ENCODE measurements at regions not wholly inside any gene's neighbourhood (a gene's known extent, or its start where the extent isn't known, plus 50 kb on each side); places are given as distances from the start of the nearest gene placed in this dataset.

DNA sequence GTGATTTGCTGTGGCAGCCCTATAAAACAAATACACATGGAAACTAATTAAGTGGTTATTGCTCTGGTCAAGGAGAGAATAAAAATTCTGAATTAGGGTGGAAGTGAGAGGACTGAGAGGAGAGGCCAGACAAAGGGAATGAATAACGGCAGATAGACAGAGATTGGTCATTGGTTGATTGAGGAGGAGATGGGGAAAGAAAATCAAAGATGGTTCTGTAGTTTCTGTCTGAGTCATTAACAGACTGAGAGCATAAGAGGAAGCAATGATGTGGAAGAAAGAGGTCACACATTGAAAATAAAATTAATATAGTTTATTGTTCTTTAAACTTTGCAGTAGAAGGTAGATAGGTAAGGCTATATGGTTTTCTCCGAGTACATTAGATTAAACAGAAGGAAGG is 469.8 kb downstream of the ACTL7B start:
- Mint-ChIP-seq H3K4me3 (no peak overlapping the region), H3K27ac (no peak overlapping the region), H3K4me1 (ENCODE audit: low read depth) (peaks cover 5% of the 10 kb centered on the region), H3K9me3 (peaks cover 5% of the 10 kb centered on the region), H3K36me3 (ENCODE audit: low read depth) (no peaks in the 10 kb centered on the region), H3K27me3 (ENCODE audit: low read depth) (no peaks in the 10 kb centered on the region)

DNA sequence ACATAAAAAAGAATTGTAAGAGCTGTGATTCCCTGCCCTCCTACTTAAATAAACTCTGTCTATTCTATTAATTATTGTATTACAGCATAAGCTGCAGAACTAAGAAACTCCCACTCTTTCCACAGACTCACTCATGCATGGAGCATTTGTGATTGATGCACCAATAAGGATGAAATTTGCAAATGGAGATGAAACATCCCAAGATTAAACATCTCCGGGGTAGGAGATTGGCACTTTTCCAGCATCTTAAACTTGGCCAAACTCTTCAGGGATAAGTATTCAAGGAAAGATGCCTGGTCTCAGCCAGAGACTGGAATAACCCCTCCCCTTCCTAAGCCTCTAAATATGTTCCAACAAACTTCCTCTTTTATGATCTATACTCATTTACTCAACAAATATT is 472.0 kb downstream of the ACTL7B start:
- H3K9me3 Mint-ChIP-seq: peaks cover 11% of the 10 kb centered on the region
- H3K36me3 Mint-ChIP-seq (ENCODE audit: low read depth): no peaks in the 10 kb centered on the region
- H3K4me3 Mint-ChIP-seq: no peak overlapping the region
- no peaks in the 10 kb centered on the region for H3K27me3 Mint-ChIP-seq (ENCODE audit: low read depth)
- H3K4me1 Mint-ChIP-seq (ENCODE audit: low read depth): peaks cover 1% of the 10 kb centered on the region
- no peak overlapping the region for H3K27ac Mint-ChIP-seq

DNA sequence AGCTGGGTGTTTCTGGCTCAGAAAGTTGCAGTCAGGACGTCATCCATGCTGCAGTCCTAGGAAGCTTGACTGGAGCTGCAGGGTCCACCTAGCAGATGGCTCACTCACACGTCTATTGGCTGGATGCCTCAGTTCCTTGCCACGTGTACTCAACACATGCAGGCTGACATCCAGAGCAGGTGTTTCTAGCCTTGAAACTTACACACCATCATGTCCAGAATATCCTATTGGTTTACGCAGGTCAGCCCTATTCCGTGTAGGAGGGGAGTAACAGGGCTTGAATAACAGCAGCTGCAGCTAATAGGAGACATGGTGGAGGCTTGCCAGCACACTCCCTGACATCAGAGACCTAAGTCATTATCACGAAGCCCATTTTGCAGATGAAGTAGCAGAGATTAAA is 473.5 kb downstream of the ACTL7B start:
- no peak overlapping the region for H3K27ac Mint-ChIP-seq
- H3K27me3 Mint-ChIP-seq (ENCODE audit: low read depth): no peaks in the 10 kb centered on the region
- H3K4me1 Mint-ChIP-seq (ENCODE audit: low read depth): peaks cover 1% of the 10 kb centered on the region
- H3K36me3 Mint-ChIP-seq (ENCODE audit: low read depth): no peaks in the 10 kb centered on the region
- H3K9me3 Mint-ChIP-seq: peaks cover 11% of the 10 kb centered on the region
- H3K4me3 Mint-ChIP-seq: no peak overlapping the region

DNA sequence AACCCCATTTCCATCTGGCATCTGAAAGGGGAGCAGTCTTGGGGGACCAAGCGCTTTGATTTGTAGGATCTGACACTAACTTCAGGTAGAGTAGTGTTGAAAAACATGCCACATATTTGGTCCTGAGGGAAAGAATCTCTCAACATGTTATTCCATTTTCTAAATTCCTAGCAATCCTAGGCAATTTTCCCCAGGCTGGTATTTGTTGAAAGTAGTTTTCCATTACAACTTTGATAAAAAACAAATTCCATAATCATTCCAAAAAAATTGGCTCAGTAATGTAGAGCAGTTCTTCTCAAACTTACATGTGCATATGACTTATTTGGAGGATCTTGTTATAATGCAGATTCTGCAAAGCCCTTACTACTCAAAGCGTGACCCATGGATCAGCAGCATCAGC is 477.9 kb downstream of the ACTL7B start:
- no peaks in the 10 kb centered on the region for H3K4me1 Mint-ChIP-seq (ENCODE audit: low read depth)
- no peak overlapping the region for H3K4me3 Mint-ChIP-seq
- peaks cover 23% of the 10 kb centered on the region for H3K9me3 Mint-ChIP-seq
- H3K27ac Mint-ChIP-seq: no peak overlapping the region
- H3K36me3 Mint-ChIP-seq (ENCODE audit: low read depth): no peaks in the 10 kb centered on the region
- H3K27me3 Mint-ChIP-seq (ENCODE audit: low read depth): no peaks in the 10 kb centered on the region

DNA sequence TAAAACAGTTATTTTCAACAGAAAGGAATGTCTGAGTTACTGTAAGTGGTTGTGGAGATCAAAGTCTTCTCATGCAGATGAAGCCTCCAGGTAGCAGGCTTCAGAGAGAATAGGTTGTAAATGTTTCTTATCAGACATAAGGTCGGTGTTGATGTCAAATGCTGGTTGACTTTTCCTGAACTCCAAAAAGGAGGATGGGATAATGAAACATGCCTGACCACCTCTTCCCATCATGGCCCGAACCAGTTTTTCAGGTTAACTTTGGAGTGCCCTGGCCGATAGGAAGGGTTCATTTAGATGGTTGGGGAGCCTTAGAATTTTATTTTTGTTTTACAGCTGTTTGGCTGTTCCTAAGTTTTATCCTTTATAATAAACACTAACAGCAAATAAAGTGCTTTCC is 478.4 kb downstream of the ACTL7B start:
- H3K27ac Mint-ChIP-seq: no peak overlapping the region
- no peak overlapping the region for H3K4me3 Mint-ChIP-seq
- no peaks in the 10 kb centered on the region for H3K27me3 Mint-ChIP-seq (ENCODE audit: low read depth)
- H3K9me3 Mint-ChIP-seq: peaks cover 28% of the 10 kb centered on the region
- no peaks in the 10 kb centered on the region for H3K4me1 Mint-ChIP-seq (ENCODE audit: low read depth)
- H3K36me3 Mint-ChIP-seq (ENCODE audit: low read depth): no peaks in the 10 kb centered on the region

DNA sequence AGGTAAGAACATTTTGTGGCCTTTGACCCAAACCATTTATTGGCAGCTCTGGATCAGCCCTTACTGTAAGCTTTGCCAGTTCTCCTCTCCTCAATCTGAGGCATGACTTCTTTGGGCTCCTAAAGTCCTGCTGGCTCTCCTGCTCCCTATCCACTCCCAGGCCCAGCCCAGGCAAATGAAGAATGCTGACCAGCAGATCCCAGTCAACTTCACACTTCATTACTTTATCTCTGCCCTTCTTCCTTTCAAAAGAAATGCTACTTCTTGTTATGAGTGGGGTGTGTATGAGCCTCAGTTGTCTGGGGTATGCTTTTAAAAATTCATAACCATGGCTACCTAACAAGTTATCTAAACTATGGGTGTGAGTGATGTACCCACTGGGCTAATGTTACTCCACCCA is 479.6 kb downstream of the ACTL7B start:
- Mint-ChIP-seq H3K27me3 (ENCODE audit: low read depth) (no peaks in the 10 kb centered on the region), H3K9me3 (peaks cover 35% of the 10 kb centered on the region), H3K36me3 (ENCODE audit: low read depth) (no peaks in the 10 kb centered on the region), H3K27ac (no peak overlapping the region), H3K4me3 (no peak overlapping the region), H3K4me1 (ENCODE audit: low read depth) (no peaks in the 10 kb centered on the region)

DNA sequence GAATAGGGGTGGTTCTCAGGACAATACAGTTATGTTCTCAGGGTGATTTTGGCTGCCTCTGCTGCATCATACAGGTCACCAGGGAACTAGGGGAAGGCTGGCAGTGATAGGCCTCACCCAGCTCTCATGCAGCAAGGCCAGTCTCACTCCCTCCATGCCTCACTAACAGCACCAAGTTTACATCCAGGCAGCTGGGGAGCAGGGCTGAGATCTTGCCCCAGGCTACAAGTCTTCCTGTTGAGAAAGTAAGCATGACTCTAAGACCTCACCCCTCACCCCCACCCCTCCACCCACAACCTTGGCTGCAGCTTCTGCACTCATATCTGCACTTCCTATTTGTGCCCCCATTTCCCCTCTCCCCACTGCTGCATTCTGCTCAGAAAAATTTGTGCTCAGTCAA is 481.2 kb downstream of the ACTL7B start:
- Mint-ChIP-seq H3K27ac (no peak overlapping the region), H3K36me3 (ENCODE audit: low read depth) (no peaks in the 10 kb centered on the region), H3K9me3 (peaks cover 29% of the 10 kb centered on the region), H3K27me3 (ENCODE audit: low read depth) (no peaks in the 10 kb centered on the region), H3K4me3 (no peak overlapping the region), H3K4me1 (ENCODE audit: low read depth) (no peaks in the 10 kb centered on the region)

DNA sequence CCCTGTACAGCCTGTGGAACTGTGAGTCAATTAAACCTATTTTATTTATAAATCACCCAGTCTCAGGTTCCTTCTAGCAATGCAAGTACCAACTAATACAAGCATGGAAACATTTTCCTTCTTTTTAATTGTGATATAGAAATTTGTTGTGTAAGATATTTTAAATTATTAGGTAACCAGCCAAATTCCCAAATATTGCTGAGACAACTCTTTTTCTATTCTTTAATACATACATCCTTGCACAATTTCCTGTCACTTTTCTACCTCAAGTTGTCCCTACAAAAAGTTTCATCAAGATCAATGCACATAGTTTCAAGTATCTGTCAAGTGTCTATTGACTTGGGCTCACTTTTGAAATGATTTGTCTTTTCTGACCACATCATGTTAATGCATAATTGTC is 488.6 kb downstream of the ACTL7B start:
- Mint-ChIP-seq H3K9me3 (peaks cover 21% of the 10 kb centered on the region), H3K4me3 (no peak overlapping the region), H3K4me1 (ENCODE audit: low read depth) (no peaks in the 10 kb centered on the region), H3K27me3 (ENCODE audit: low read depth) (no peaks in the 10 kb centered on the region), H3K36me3 (ENCODE audit: low read depth) (no peaks in the 10 kb centered on the region), H3K27ac (no peak overlapping the region)

DNA sequence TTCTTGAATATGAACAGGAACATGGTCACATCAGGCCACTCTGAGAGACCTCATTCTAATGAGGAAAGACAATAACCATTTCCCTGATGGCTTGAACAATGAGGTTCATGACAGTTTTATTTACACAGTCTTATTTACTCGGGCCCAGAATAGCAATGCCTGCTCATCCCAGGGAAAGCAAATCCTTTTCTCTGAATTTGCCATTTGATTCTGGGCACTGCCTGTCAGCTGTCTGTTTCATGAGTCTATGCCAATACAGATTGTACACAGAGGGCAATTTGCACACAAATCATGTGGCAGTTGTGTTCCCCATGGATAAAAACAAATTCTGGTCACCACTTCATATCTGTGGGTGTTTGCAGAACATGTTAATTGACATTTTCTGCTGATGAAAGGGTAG is 492.5 kb downstream of the ACTL7B start:
- Mint-ChIP-seq H3K27ac (no peak overlapping the region), H3K4me1 (ENCODE audit: low read depth) (no peaks in the 10 kb centered on the region), H3K27me3 (ENCODE audit: low read depth) (no peaks in the 10 kb centered on the region), H3K36me3 (ENCODE audit: low read depth) (no peaks in the 10 kb centered on the region), H3K4me3 (no peak overlapping the region), H3K9me3 (peaks cover 21% of the 10 kb centered on the region)

DNA sequence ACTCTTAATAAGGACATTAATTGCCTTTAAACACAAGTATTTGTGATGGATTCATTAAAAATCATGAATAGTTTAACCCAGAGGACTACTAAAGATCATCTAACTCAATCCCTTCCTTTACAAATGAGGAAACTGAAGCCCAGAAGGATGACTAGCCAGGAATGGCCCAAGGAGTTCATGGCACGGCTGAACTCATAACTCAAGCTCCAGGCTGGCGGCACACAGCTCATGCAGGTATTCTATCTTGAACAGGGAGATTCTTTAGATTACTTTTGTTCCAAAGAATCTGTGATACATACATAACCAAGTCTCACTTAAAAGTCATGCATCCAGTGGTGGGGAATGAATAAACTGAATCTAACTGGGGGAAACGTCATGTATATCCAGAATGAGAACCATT is 495.5 kb downstream of the ACTL7B start:
- no peaks in the 10 kb centered on the region for H3K4me1 Mint-ChIP-seq (ENCODE audit: low read depth)
- H3K27ac Mint-ChIP-seq: no peak overlapping the region

DNA sequence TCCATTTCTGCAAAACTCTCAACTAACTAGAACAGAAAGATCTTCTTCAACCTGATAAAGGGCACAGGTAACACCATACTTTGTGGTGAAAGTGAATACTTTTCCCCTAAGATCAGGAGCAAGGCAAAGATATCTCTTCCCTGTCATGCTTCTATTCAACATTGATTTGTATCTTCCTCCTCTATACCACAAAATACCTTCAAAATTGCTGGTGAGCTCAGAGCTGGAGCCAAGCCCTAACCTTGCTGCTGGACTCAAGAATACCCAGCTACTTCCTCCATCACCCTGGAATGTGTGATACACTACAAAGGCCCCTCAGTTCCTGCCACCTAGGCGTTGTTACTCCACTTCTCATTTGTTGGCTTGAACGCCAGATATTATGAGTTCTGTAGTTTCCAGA is 499.0 kb downstream of the ACTL7B start:
- no peaks in the 10 kb centered on the region for H3K27me3 Mint-ChIP-seq (ENCODE audit: low read depth)
- no peaks in the 10 kb centered on the region for H3K36me3 Mint-ChIP-seq (ENCODE audit: low read depth)
- H3K4me3 Mint-ChIP-seq: no peak overlapping the region
- no peak overlapping the region for H3K27ac Mint-ChIP-seq
- no peaks in the 10 kb centered on the region for H3K4me1 Mint-ChIP-seq (ENCODE audit: low read depth)
- peaks cover 14% of the 10 kb centered on the region for H3K9me3 Mint-ChIP-seq

More for the DNA sequence above, 495.5 kb downstream of the ACTL7B start:
- Mint-ChIP-seq H3K27me3 (ENCODE audit: low read depth) (no peaks in the 10 kb centered on the region), H3K9me3 (peaks cover 11% of the 10 kb centered on the region), H3K36me3 (ENCODE audit: low read depth) (no peaks in the 10 kb centered on the region), H3K4me3 (no peak overlapping the region)

DNA sequence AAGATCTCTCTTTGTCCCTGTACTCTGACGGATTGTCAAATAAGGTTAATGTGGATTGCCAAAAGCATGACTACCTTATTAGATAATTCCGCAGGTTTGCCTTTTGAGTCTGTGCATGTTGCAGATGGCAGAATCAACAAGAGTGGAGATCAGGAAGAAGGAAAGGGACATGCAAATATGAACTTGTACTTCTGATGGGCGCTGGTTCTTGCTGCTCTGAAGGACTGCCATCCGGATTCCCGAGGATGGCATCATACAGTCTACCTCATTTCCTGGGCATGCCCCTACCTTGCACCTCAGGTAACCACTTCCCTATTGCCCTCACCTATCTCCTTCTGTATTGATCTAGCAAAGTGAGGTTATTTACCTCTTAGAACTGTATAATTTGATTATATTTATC is 504.2 kb downstream of the ACTL7B start:
- no peak overlapping the region for H3K4me3 Mint-ChIP-seq
- H3K27me3 Mint-ChIP-seq (ENCODE audit: low read depth): no peaks in the 10 kb centered on the region
- H3K9me3 Mint-ChIP-seq: peaks cover 8% of the 10 kb centered on the region
- H3K4me1 Mint-ChIP-seq (ENCODE audit: low read depth): no peaks in the 10 kb centered on the region
- H3K27ac Mint-ChIP-seq: no peak overlapping the region
- H3K36me3 Mint-ChIP-seq (ENCODE audit: low read depth): no peaks in the 10 kb centered on the region

DNA sequence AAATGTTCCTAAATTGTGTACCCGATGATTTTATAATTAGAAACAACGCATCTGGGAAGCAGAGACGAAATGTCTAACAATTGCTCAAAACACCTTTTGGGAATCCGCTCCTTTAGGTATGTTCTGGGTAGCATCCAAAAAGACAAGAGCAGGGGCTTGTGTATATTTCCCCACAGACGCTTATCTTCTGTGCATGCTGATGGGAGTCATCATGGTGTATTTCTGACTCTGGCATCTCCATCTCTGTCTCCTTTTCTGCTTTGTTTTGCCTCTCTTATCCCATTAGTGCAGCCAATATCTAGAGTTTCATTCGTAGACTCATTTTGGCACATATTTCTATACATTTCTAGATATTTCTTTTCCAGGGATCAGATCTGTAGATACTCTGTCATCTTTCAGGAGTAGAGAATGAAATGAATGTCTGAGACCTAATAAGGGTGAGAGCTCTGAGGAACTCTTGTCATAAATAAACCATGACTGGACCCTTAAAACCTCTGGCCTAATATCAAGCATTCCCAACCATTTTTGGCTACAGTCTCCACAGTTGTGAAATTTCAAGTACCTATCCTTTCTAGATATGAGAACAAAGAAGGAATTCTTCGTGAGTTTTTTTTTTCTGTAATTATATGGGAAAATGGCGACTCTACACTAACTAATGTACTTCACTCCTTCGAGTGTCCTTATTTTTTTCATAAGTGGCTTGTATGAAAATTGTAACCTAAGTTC is 508.2 kb downstream of the ACTL7B start:
- H3K27me3 Mint-ChIP-seq (ENCODE audit: low read depth): no peaks in the 10 kb centered on the region

DNA sequence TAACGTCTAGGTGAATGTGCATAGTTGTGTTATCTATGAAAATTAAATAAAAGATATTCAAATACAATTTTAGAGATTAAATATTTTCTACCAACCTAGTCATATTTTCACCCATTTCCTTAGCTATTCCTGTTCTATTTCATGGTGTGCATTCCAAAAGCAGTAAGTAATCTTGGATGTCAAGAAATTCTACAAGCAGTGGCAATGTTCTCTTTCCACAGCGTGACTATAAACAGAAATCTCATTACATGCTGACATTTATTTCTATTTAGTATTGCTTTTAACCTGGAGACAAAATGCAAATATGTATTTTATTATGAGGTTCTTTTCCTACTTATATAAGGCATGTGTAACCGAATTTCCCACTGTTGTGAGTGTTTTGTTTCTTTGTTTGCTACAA is 510.0 kb downstream of the ACTL7B start:
- Mint-ChIP-seq H3K9me3 (no peaks in the 10 kb centered on the region), H3K27me3 (ENCODE audit: low read depth) (no peaks in the 10 kb centered on the region), H3K4me1 (ENCODE audit: low read depth) (no peaks in the 10 kb centered on the region), H3K27ac (no peak overlapping the region), H3K4me3 (no peak overlapping the region), H3K36me3 (ENCODE audit: low read depth) (no peaks in the 10 kb centered on the region)

More for the DNA sequence above, 508.2 kb downstream of the ACTL7B start:
- no peak overlapping the region for H3K4me3 Mint-ChIP-seq
- H3K9me3 Mint-ChIP-seq: peaks cover 5% of the 10 kb centered on the region
- no peaks in the 10 kb centered on the region for H3K36me3 Mint-ChIP-seq (ENCODE audit: low read depth)
- no peak overlapping the region for H3K27ac Mint-ChIP-seq
- no peaks in the 10 kb centered on the region for H3K4me1 Mint-ChIP-seq (ENCODE audit: low read depth)

DNA sequence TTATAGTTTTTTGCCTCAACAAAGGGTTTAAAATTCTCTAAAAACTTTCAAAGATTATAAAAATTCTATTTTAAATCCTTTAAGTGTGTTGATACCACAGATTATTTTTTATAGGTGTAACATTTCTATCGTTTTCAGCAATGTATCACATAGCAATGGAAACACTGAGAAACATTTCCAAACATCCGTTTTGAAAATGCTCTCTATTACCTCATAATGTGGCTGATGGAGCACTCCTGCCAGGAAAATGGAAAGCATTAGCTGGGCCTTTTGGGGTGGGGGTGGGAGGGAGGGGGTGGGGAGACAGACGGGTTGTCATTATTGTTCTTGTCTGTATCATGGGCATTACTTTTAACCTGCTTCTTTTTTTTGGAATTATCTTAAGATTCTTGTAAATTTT is 516.5 kb downstream of the ACTL7B start:
- Mint-ChIP-seq H3K9me3 (no peaks in the 10 kb centered on the region), H3K27ac (no peak overlapping the region), H3K27me3 (ENCODE audit: low read depth) (no peaks in the 10 kb centered on the region), H3K4me1 (ENCODE audit: low read depth) (no peaks in the 10 kb centered on the region), H3K4me3 (no peak overlapping the region), H3K36me3 (ENCODE audit: low read depth) (no peaks in the 10 kb centered on the region)

DNA sequence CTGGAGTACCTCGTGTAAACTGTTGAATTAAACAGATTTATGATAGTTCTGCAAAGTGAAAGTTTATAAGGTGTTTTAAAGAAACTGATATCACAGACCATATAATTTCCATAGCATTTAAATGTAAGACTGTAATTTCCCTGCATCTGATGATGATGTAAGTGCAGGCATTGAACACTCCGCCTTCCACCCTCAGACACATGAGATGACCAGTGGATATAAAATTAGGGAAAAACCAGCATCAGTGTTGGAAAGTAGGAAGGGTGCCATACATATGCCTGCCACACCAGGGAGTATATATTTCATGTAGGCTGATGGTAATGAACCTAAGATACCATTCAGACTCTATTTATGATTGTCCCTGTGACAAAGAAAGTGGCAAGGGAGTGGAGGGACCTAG is 519.2 kb downstream of the ACTL7B start:
- peaks cover 3% of the 10 kb centered on the region for H3K9me3 Mint-ChIP-seq
- no peak overlapping the region for H3K4me3 Mint-ChIP-seq
- no peaks in the 10 kb centered on the region for H3K27me3 Mint-ChIP-seq (ENCODE audit: low read depth)
- H3K27ac Mint-ChIP-seq: no peak overlapping the region
- no peaks in the 10 kb centered on the region for H3K36me3 Mint-ChIP-seq (ENCODE audit: low read depth)
- H3K4me1 Mint-ChIP-seq (ENCODE audit: low read depth): no peaks in the 10 kb centered on the region
